K562 (cell line): ENCODE measurements at regions not wholly inside any gene's neighbourhood (a gene's known extent, or its start where the extent isn't known, plus 50 kb on each side); places are given as distances from the start of the nearest gene placed in this dataset.

ENCODE experiments used
- ATAC-seq: fragments of 200-7000 bp; cut with Tn5 transposase; 3 replicates; pipeline ENCODE4 v1.9.1; 2020; ENCODE audit warnings: moderate library complexity
- BruUV-seq: library from RNA; stranded (reverse); fragments of 400-500 nt; replicated peaks from 2 replicates; lab custom pipeline; 2021; lab: Mats Ljungman, UMichigan
- CTCF ChIA-PET: fragments of 300-600 bp; formaldehyde crosslinking; extraction: SDS; loops from one replicate; lab custom pipeline; 2021; ENCODE audit warnings: low intra/inter-chr PET ratio; lab: Yijun Ruan, JAX
- POLR2A ChIA-PET: fragments of 300-600, 350-650 bp; sonication (Branson Sonifier 250); formaldehyde crosslinking; extraction: SDS; loops from one replicate; lab custom pipeline; 2021; ENCODE audit warnings: antibody characterized with exemption, inconsistent platforms; lab: Yijun Ruan, JAX
- DNase-seq, 4 experiments: peaks; one replicate each; pipeline versions ENCODE4 v3.0.0 to v3.0.0-alpha.2; 2011 to 2018; ENCODE audit warnings: low spot score in 3 of 4, mixed read lengths in 3 of 4; ENCODE audit errors: extremely low read depth in 1 of 4
- FAIRE-seq: peaks from 2 replicates; lab custom pipeline; 2011; peaks lifted over from hg19 to GRCh38; lab: Jason Lieb, UNC
- H2AFZ ChIP-seq: 2 replicates; pipeline ENCODE4 v1.6.0; 2011; ENCODE audit warnings: low read depth, low read length, control low read depth, inconsistent platforms
- H3K27ac ChIP-seq: fragments of 200-600 bp; 3 replicates; pipeline ENCODE4 v1.8.0; 2011; ENCODE audit warnings: low read depth, mild to moderate bottlenecking, control low read depth, inconsistent platforms, low read length, moderate library complexity, mixed read lengths; ENCODE audit errors: extremely low read depth
- H3K27me3 ChIP-seq, 2 experiments: fragments of 300-600 bp in 1 of 2; 2 replicates in 1 of 2; 3 replicates in 1 of 2; pipeline versions ENCODE4 v1.6.0 to v1.8.0; 2011; ENCODE audit warnings: inconsistent platforms in 2 of 2, low read length in 2 of 2, mild to moderate bottlenecking in 1 of 2, mixed read lengths in 1 of 2, moderate library complexity in 1 of 2; ENCODE audit not compliant: control insufficient read depth in 2 of 2, insufficient read depth in 2 of 2
- H3K36me3 ChIP-seq: fragments of 300-600 bp; 3 replicates; pipeline ENCODE4 v1.8.0; 2011; ENCODE audit warnings: mild to moderate bottlenecking, low read length, inconsistent platforms; ENCODE audit not compliant: control insufficient read depth, insufficient read depth
- H3K4me1 ChIP-seq, 2 experiments: fragments of 200-600 bp in 1 of 2; replicated peaks in 1 of 2; 2 replicates in 1 of 2; 3 replicates in 1 of 2; pipeline versions ENCODE4 v1.5.1 to v1.8.0; 2011; ENCODE audit warnings: inconsistent platforms in 2 of 2, low read length in 2 of 2, mild to moderate bottlenecking in 1 of 2, mixed read lengths in 1 of 2, moderate library complexity in 1 of 2; ENCODE audit not compliant: control insufficient read depth in 2 of 2, insufficient read depth in 2 of 2
- H3K4me2 ChIP-seq: 2 replicates; pipeline ENCODE4 v1.6.1; 2011; ENCODE audit warnings: low read length, control low read depth, inconsistent platforms, mixed read lengths; ENCODE audit not compliant: insufficient read depth
- H3K4me3 ChIP-seq: fragments of 200-600 bp; sonication (generic), shearing (Covaris generic); 2 replicates; pipeline ENCODE4 v1.5.1; 2016; ENCODE audit warnings: control low read depth, inconsistent platforms
- H3K79me2 ChIP-seq: fragments of 200-600 bp; 3 replicates; pipeline ENCODE4 v1.8.0; 2011; ENCODE audit warnings: low read length, inconsistent platforms; ENCODE audit not compliant: control insufficient read depth, insufficient read depth
- H3K9ac ChIP-seq, 2 experiments: 2 replicates each; pipeline versions ENCODE4 v1.6.0 to v1.6.1; 2011; ENCODE audit warnings: low read depth in 2 of 2, low read length in 2 of 2, control low read depth in 1 of 2, inconsistent platforms in 1 of 2, mild to moderate bottlenecking in 1 of 2, mixed read lengths in 1 of 2; ENCODE audit not compliant: insufficient read depth in 1 of 2
- H3K9me1 ChIP-seq: one replicate; pipeline ENCODE4 v1.6.0; 2011; ENCODE audit warnings: inconsistent platforms, mild to moderate bottlenecking, low read length, moderate library complexity; ENCODE audit not compliant: control insufficient read depth, insufficient read depth
- H3K9me3 ChIP-seq: replicated peaks from 2 replicates; pipeline ENCODE4 v1.5.1; 2011; ENCODE audit warnings: low read depth, low read length, inconsistent platforms; ENCODE audit not compliant: control insufficient read depth, insufficient read depth
- H4K20me1 ChIP-seq: replicated peaks from 2 replicates; pipeline ENCODE4 v1.6.1; 2011; ENCODE audit warnings: low read length, inconsistent platforms, mixed read lengths; ENCODE audit not compliant: control insufficient read depth, insufficient read depth
- CHD7 ChIP-seq: fragments of 200-600 bp; sonication (generic); IDR thresholded peaks from one replicate; pipeline ENCODE4 v1.6.1; 2012; ENCODE audit warnings: mild to moderate bottlenecking, low read depth, low read length, inconsistent platforms
- KAT2B ChIP-seq: IDR thresholded peaks from one replicate; pipeline ENCODE4 v1.6.1; 2012; ENCODE audit warnings: low read depth, mild to moderate bottlenecking, control low read depth, inconsistent platforms, low read length, moderate library complexity
- MECOM ChIP-seq: fragments of 250-450 bp; sonication (Bioruptor Pico); IDR thresholded peaks from 2 replicates; pipeline ENCODE4 v1.8.0; 2022; ENCODE audit warnings: inconsistent platforms
- SETDB1 ChIP-seq: IDR thresholded peaks from one replicate; pipeline ENCODE4 v1.6.1; 2012; ENCODE audit warnings: low read length, control low read depth, inconsistent platforms
- SMAD3 ChIP-seq: fragments of 450-650 bp; formaldehyde crosslinking; conservative IDR thresholded peaks from 2 replicates; pipeline ENCODE4 v1.4.0; 2020; ENCODE audit warnings: mild to moderate bottlenecking
- SRSF3 ChIP-seq: fragments of 200-400 bp; formaldehyde crosslinking; IDR thresholded peaks from 2 replicates; pipeline ENCODE4 v1.6.1; 2016; ENCODE audit warnings: mild to moderate bottlenecking, low read length, moderate library complexity; ENCODE audit not compliant: insufficient read depth
- THRAP3 ChIP-seq: fragments of 450-650 bp; IDR thresholded peaks from 2 replicates; pipeline ENCODE4 v1.6.1; 2016; ENCODE audit warnings: mild to moderate bottlenecking, inconsistent platforms, borderline replicate concordance
- ZNF217 ChIP-seq: sonication (generic); formaldehyde crosslinking; IDR thresholded peaks from 2 replicates; pipeline ENCODE4 v1.8.0; 2022; ENCODE audit warnings: mild to moderate bottlenecking, missing genetic modification reagents
- whole genome bisulfite sequencing: fragments of 100-300 bp; shearing (Covaris generic); methylation state at CpG from one replicate; pipeline ENCODE4 v1.1.6; 2016; ENCODE audit warnings: low coverage, mixed read lengths; ENCODE audit not compliant: insufficient coverage; ENCODE audit errors: missing lambda C conversion rate; 5-methylcytosine and 5-hydroxymethylcytosine counted together
- in situ Hi-C: fragments of 300-500 bp; cut with MboI; formaldehyde crosslinking; loops from 4 replicates; pipeline ENCODE4 v1.15.0; 2018; ENCODE audit warnings: inconsistent platforms, mixed read lengths
- intact Hi-C: fragments of 100-400 bp; cut with micrococcal nuclease; formaldehyde crosslinking; loops from 2 replicates; pipeline ENCODE4 v1.14.2; 2022
- TF ChIP-seq, protein P1 (sequence below): fragments of 450-650 bp; formaldehyde crosslinking; IDR thresholded peaks from 2 replicates; pipeline ENCODE4 v1.4.0; 2022; ENCODE audit warnings: missing genetic modification characterization

- TF ChIP-seq, protein P1, sequence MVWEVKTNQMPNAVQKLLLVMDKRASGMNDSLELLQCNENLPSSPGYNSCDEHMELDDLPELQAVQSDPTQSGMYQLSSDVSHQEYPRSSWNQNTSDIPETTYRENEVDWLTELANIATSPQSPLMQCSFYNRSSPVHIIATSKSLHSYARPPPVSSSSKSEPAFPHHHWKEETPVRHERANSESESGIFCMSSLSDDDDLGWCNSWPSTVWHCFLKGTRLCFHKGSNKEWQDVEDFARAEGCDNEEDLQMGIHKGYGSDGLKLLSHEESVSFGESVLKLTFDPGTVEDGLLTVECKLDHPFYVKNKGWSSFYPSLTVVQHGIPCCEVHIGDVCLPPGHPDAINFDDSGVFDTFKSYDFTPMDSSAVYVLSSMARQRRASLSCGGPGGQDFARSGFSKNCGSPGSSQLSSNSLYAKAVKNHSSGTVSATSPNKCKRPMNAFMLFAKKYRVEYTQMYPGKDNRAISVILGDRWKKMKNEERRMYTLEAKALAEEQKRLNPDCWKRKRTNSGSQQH (CRISPR knock-in tag), result no peak
- TF ChIP-seq MECOM (CRISPR knock-in tag), result no peak
Measured at GRCh38 chr15:45858491-45858890, 223.7 kb downstream of the SQOR start (continued).

DNA sequence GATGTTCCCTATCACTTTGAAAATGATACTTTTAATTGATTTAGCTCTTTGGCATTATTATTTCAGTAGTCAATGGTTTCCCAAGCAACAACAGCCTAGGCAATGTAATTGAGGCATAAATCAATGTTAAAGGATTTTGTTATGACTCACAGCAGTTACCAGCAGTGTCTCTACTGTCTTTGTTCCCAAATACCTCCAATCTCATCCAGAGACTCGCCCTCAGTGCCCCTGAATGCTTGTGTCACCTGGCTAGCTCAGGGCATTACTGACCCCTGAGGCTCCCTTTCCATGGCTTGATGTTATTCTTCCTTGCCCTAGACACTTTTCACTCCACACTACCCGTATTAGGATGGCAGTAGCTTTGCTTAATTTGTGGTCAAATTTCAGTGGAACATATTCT lies 227.2 kb downstream of the SQOR start:
- CTCF ChIA-PET, result no interaction called here
- Histone ChIP-seq H3K9ac (no peak overlapping the region), H2AFZ (no peak overlapping the region), H3K27ac (no peak overlapping the region), H3K36me3 (no peaks in the 10 kb centered on the region), H3K9me3 (no peaks in the 10 kb centered on the region), H3K4me2 (no peak overlapping the region), H4K20me1 (no peaks in the 10 kb centered on the region), H3K4me1 (no peaks in the 10 kb centered on the region), H3K4me3 (no peak overlapping the region), H3K27me3 (no peaks in the 10 kb centered on the region), H3K79me2 (no peaks in the 10 kb centered on the region), H3K9me1 (no peaks in the 10 kb centered on the region)
- DNase-seq (no peak), FAIRE-seq (no peak), ATAC-seq (no peak)
- 0% methylated on average over 2 of the region's 2 CpGs for WGBS
- intact Hi-C loops, result no loop called here
- POLR2A ChIA-PET, result no interaction called here
- TF ChIP-seq KAT2B (no peak), SETDB1 (no peak), SMAD3 (CRISPR knock-in tag) (no peak), SRSF3 (no peak), THRAP3 (no peak), CHD7 (no peak), ZNF217 (CRISPR knock-in tag) (no peak)
- in situ Hi-C loops, result no loop called here
- BruUV-seq, result no TSS peak
